K562 (cell line): ENCODE measurements at regions not wholly inside any gene's neighbourhood (a gene's known extent, or its start where the extent isn't known, plus 50 kb on each side); places are given as distances from the start of the nearest gene placed in this dataset.

ENCODE experiments used
- ATAC-seq: fragments of 200-7000 bp; cut with Tn5 transposase; 3 replicates; pipeline ENCODE4 v1.9.1; 2020; ENCODE audit warnings: moderate library complexity
- BruUV-seq: library from RNA; stranded (reverse); fragments of 400-500 nt; replicated peaks from 2 replicates; lab custom pipeline; 2021; lab: Mats Ljungman, UMichigan
- CTCF ChIA-PET: fragments of 300-600 bp; formaldehyde crosslinking; extraction: SDS; loops from one replicate; lab custom pipeline; 2021; ENCODE audit warnings: low intra/inter-chr PET ratio; lab: Yijun Ruan, JAX
- POLR2A ChIA-PET: fragments of 300-600, 350-650 bp; sonication (Branson Sonifier 250); formaldehyde crosslinking; extraction: SDS; loops from one replicate; lab custom pipeline; 2021; ENCODE audit warnings: antibody characterized with exemption, inconsistent platforms; lab: Yijun Ruan, JAX
- DNase-seq, 4 experiments: peaks; one replicate each; pipeline versions ENCODE4 v3.0.0 to v3.0.0-alpha.2; 2011 to 2018; ENCODE audit warnings: low spot score in 3 of 4, mixed read lengths in 3 of 4; ENCODE audit errors: extremely low read depth in 1 of 4
- FAIRE-seq: peaks from 2 replicates; lab custom pipeline; 2011; peaks lifted over from hg19 to GRCh38; lab: Jason Lieb, UNC
- H2AFZ ChIP-seq: 2 replicates; pipeline ENCODE4 v1.6.0; 2011; ENCODE audit warnings: low read depth, low read length, control low read depth, inconsistent platforms
- H3K27ac ChIP-seq: fragments of 200-600 bp; 3 replicates; pipeline ENCODE4 v1.8.0; 2011; ENCODE audit warnings: low read depth, mild to moderate bottlenecking, control low read depth, inconsistent platforms, low read length, moderate library complexity, mixed read lengths; ENCODE audit errors: extremely low read depth
- H3K27me3 ChIP-seq, 2 experiments: fragments of 300-600 bp in 1 of 2; 2 replicates in 1 of 2; 3 replicates in 1 of 2; pipeline versions ENCODE4 v1.6.0 to v1.8.0; 2011; ENCODE audit warnings: inconsistent platforms in 2 of 2, low read length in 2 of 2, mild to moderate bottlenecking in 1 of 2, mixed read lengths in 1 of 2, moderate library complexity in 1 of 2; ENCODE audit not compliant: control insufficient read depth in 2 of 2, insufficient read depth in 2 of 2
- H3K36me3 ChIP-seq: fragments of 300-600 bp; 3 replicates; pipeline ENCODE4 v1.8.0; 2011; ENCODE audit warnings: mild to moderate bottlenecking, low read length, inconsistent platforms; ENCODE audit not compliant: control insufficient read depth, insufficient read depth
- H3K4me1 ChIP-seq, 2 experiments: fragments of 200-600 bp in 1 of 2; replicated peaks in 1 of 2; 2 replicates in 1 of 2; 3 replicates in 1 of 2; pipeline versions ENCODE4 v1.5.1 to v1.8.0; 2011; ENCODE audit warnings: inconsistent platforms in 2 of 2, low read length in 2 of 2, mild to moderate bottlenecking in 1 of 2, mixed read lengths in 1 of 2, moderate library complexity in 1 of 2; ENCODE audit not compliant: control insufficient read depth in 2 of 2, insufficient read depth in 2 of 2
- H3K4me2 ChIP-seq: 2 replicates; pipeline ENCODE4 v1.6.1; 2011; ENCODE audit warnings: low read length, control low read depth, inconsistent platforms, mixed read lengths; ENCODE audit not compliant: insufficient read depth
- H3K4me3 ChIP-seq: fragments of 200-600 bp; sonication (generic), shearing (Covaris generic); 2 replicates; pipeline ENCODE4 v1.5.1; 2016; ENCODE audit warnings: control low read depth, inconsistent platforms
- H3K79me2 ChIP-seq: fragments of 200-600 bp; 3 replicates; pipeline ENCODE4 v1.8.0; 2011; ENCODE audit warnings: low read length, inconsistent platforms; ENCODE audit not compliant: control insufficient read depth, insufficient read depth
- H3K9ac ChIP-seq, 2 experiments: 2 replicates each; pipeline versions ENCODE4 v1.6.0 to v1.6.1; 2011; ENCODE audit warnings: low read depth in 2 of 2, low read length in 2 of 2, control low read depth in 1 of 2, inconsistent platforms in 1 of 2, mild to moderate bottlenecking in 1 of 2, mixed read lengths in 1 of 2; ENCODE audit not compliant: insufficient read depth in 1 of 2
- H3K9me1 ChIP-seq: one replicate; pipeline ENCODE4 v1.6.0; 2011; ENCODE audit warnings: inconsistent platforms, mild to moderate bottlenecking, low read length, moderate library complexity; ENCODE audit not compliant: control insufficient read depth, insufficient read depth
- H3K9me3 ChIP-seq: replicated peaks from 2 replicates; pipeline ENCODE4 v1.5.1; 2011; ENCODE audit warnings: low read depth, low read length, inconsistent platforms; ENCODE audit not compliant: control insufficient read depth, insufficient read depth
- H4K20me1 ChIP-seq: replicated peaks from 2 replicates; pipeline ENCODE4 v1.6.1; 2011; ENCODE audit warnings: low read length, inconsistent platforms, mixed read lengths; ENCODE audit not compliant: control insufficient read depth, insufficient read depth
- BCL6 ChIP-seq: fragments of 250-450 bp; sonication (Bioruptor Pico); IDR thresholded peaks from 2 replicates; pipeline ENCODE4 v1.4.0; 2020
- BHLHE40 ChIP-seq: IDR thresholded peaks from 2 replicates; pipeline ENCODE4 v1.6.1; 2011; ENCODE audit warnings: low read length, improper control_type of control experiment
- CBFB ChIP-seq: sonication (generic); formaldehyde crosslinking; IDR thresholded peaks from 2 replicates; pipeline ENCODE4 v1.4.0; 2020; ENCODE audit warnings: mild to moderate bottlenecking, missing genetic modification reagents
- CSDE1 ChIP-seq, 2 experiments: fragments of 450-650 bp; IDR thresholded peaks; 2 replicates each; pipeline ENCODE4 v1.6.1; 2016; ENCODE audit warnings: mild to moderate bottlenecking in 1 of 2
- E2F4 ChIP-seq: sonication (generic); formaldehyde crosslinking; IDR thresholded peaks from 2 replicates; pipeline ENCODE4 v1.8.0; 2022; ENCODE audit warnings: mild to moderate bottlenecking, low read depth, missing genetic modification reagents
- ELK1 ChIP-seq: sonication (generic); formaldehyde crosslinking; IDR thresholded peaks from 2 replicates; pipeline ENCODE4 v1.8.1; 2022; ENCODE audit warnings: missing genetic modification reagents
- FOXJ3 ChIP-seq: sonication (generic); formaldehyde crosslinking; IDR thresholded peaks from 2 replicates; pipeline ENCODE4 v1.4.0; 2020; ENCODE audit warnings: mild to moderate bottlenecking, missing genetic modification reagents
- GABPB1 ChIP-seq: sonication (generic); formaldehyde crosslinking; IDR thresholded peaks from 2 replicates; pipeline ENCODE4 v1.8.0; 2022; ENCODE audit warnings: mild to moderate bottlenecking, missing genetic modification reagents
- HSF4 ChIP-seq: fragments of 250-450 bp; sonication (Bioruptor Pico); IDR thresholded peaks from 2 replicates; pipeline ENCODE4 v2.1.2; 2022; ENCODE audit warnings: mild to moderate bottlenecking, moderate library complexity, borderline replicate concordance
- IRF1 ChIP-seq: sonication (generic); formaldehyde crosslinking; IDR thresholded peaks from 2 replicates; pipeline ENCODE4 v1.8.0; 2022; ENCODE audit warnings: missing genetic modification reagents, mild to moderate bottlenecking, borderline replicate concordance
- MBD1 ChIP-seq: fragments of 250-450 bp; sonication (Bioruptor Pico); IDR thresholded peaks from 2 replicates; pipeline ENCODE4 v1.8.0; 2022; ENCODE audit warnings: inconsistent platforms
- MECOM ChIP-seq: fragments of 250-450 bp; sonication (Bioruptor Pico); IDR thresholded peaks from 2 replicates; pipeline ENCODE4 v1.8.0; 2022; ENCODE audit warnings: inconsistent platforms
- PTRF ChIP-seq: fragments of 450-650 bp; IDR thresholded peaks from 2 replicates; pipeline ENCODE4 v1.6.1; 2016; ENCODE audit warnings: mild to moderate bottlenecking, missing genetic modification characterization, missing compliant biosample characterization
- SNAPC5 ChIP-seq: fragments of 250-450 bp; sonication (Bioruptor Pico); IDR thresholded peaks from 2 replicates; pipeline ENCODE4 v1.8.0; 2021; ENCODE audit warnings: moderate library complexity, mild to moderate bottlenecking, inconsistent platforms
- ZHX1 ChIP-seq: fragments of 150-350 bp; conservative IDR thresholded peaks from 2 replicates; pipeline ENCODE4 v1.6.1; 2014; ENCODE audit warnings: low read length
- ZNF184 ChIP-seq: sonication (generic); formaldehyde crosslinking; IDR thresholded peaks from 2 replicates; pipeline ENCODE4 v1.5.0; 2020; ENCODE audit warnings: missing genetic modification reagents
- WGBS: fragments of 100-300 bp; shearing (Covaris generic); methylation state at CpG from one replicate; pipeline ENCODE4 v1.1.6; 2016; ENCODE audit warnings: low coverage, mixed read lengths; ENCODE audit not compliant: insufficient coverage; ENCODE audit errors: missing lambda C conversion rate; 5-methylcytosine and 5-hydroxymethylcytosine counted together
- in situ Hi-C: fragments of 300-500 bp; cut with MboI; formaldehyde crosslinking; loops from 4 replicates; pipeline ENCODE4 v1.15.0; 2018; ENCODE audit warnings: inconsistent platforms, mixed read lengths
- intact Hi-C: fragments of 100-400 bp; cut with micrococcal nuclease; formaldehyde crosslinking; loops from 2 replicates; pipeline ENCODE4 v1.14.2; 2022

- Histone ChIP-seq H3K79me2 (no peaks in the 10 kb centered on the region), H2AFZ (no peak overlapping the region), H3K9me1 (no peaks in the 10 kb centered on the region), H4K20me1 (0 out of 2 replicates have a peak, but pooled peaks cover 6% of the 10 kb centered on the region), H3K4me3 (no peak overlapping the region), H3K27me3 (peaks cover 42 to 82% of the 10 kb centered on the region in 2 experiments), H3K9me3 (no peaks in the 10 kb centered on the region), H3K9ac (no peak overlapping the region), H3K27ac (no peak overlapping the region), H3K36me3 (no peaks in the 10 kb centered on the region), H3K4me1 (no peaks in the 10 kb centered on the region), H3K4me2 (no peak overlapping the region)
- no peak for ATAC-seq
- FAIRE-seq, result no peak
- ChIA-PET POLR2A (no interaction called here), CTCF (no interaction called here)
- intact Hi-C loops, result no loop called here
- in situ Hi-C loops, result no loop called here
- no TSS peak for BruUV-seq
- DNase-seq, result no peak
- 0% methylated on average over 1 of the region's 1 CpG for WGBS
- TF ChIP-seq BHLHE40 (no peak), FOXJ3 (no peak), ZNF184 (no peak), CSDE1 (IDR thresholded peaks at IDR 0.05) (no peak), E2F4 (no peak), IRF1 (CRISPR knock-in tag) (no peak), HSF4 (no peak), GABPB1 (no peak), ELK1 (CRISPR knock-in tag) (no peak), BCL6 (CRISPR knock-in tag) (no peak), CBFB (CRISPR knock-in tag) (no peak), ZHX1 (no peak), MBD1 (CRISPR knock-in tag) (no peak), PTRF (no peak), MECOM (no peak), SNAPC5 (no peak)
Measured at GRCh38 chr1:22224631-22225030, 81.7 kb upstream of the WNT4 start.
